GM18511 (cell line): ENCODE measurements at regions not wholly inside any gene's neighbourhood (a gene's known extent, or its start where the extent isn't known, plus 50 kb on each side); places are given as distances from the start of the nearest gene placed in this dataset.

Experiments used
- ATAC-seq: cut with Tn5 transposase; IDR thresholded peaks from one replicate; pipeline ENCODE4 v1.9.1; 2021; ENCODE audit warnings: mild to moderate bottlenecking, moderate library complexity; ENCODE audit not compliant: unreplicated experiment

- ATAC-seq = no peak
Measured at GRCh38 chr4:41318839-41319530, 62.3 kb downstream of the UCHL1 start.

- no peak for ATAC-seq
Measured at GRCh38 chr4:41319553-41319952, 62.8 kb downstream of the UCHL1 start.

- no peak for ATAC-seq
Measured at GRCh38 chr4:41320278-41320677, 63.5 kb downstream of the UCHL1 start.

DNA sequence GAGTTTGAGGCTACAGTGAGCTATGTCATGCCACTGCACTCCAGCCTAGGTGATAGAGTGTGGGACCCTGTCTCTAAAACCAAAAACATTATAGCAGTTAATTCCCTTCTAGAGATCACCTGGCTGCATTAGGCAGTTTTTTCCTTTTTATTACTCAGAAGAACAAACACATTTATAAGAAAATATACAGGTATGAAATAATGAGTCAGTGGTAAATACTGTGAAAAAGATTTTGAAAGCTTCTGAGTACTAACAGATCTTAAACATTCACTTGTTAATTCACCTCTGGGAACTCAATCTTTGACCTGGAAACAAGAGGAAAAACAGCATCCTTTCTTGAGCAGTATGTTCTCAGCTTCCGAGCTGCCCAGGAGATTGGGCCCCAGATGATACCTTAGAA, 64.1 kb downstream of the UCHL1 start:
- ATAC-seq = no peak

- no peak for ATAC-seq
Measured at GRCh38 chr4:41321216-41321945, 64.7 kb downstream of the UCHL1 start.

GRCh38 chr4:41322617-41323016, 65.9 kb downstream of the UCHL1 start:
- ATAC-seq = no peak

DNA sequence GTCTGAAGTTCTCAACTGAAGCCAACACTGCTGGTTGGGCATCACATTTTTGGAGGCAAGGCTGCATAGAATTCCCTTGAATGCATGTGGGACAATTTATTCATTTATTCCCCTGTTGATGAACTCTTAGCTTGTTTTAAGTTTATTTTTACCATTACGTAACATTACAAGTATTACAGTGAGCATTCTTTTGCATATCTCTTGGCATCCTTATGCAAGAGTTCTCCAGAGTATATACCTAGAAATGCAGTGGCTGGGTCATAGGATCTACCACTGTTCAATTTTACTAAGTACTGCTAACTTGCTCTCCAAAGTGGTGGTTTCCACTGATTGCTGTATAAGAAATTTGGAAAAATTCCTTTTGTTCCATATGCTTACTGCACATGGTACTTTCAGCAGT, 66.5 kb downstream of the UCHL1 start:
- ATAC-seq = no peak

DNA sequence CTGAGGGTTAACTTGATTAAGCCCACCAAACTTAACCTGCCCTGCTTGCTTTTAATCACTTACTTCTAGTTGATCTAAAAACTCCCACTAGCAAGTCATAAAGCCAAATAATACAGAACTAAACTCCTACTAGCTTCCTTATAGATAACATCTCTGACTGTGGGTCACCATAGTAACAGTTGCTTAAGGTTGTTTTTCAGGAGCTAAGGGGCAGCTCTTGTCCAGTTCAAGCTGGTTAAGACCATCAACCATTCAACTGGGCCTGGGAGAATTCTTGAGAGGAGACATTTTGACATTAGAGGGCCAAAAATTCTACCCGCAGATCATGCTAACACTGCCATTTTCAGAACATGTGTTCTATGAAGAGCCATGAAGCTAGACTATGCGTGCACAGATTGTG, 67.0 kb downstream of the UCHL1 start:
- no peak for ATAC-seq

GRCh38 chr4:41324861-41325260, 68.1 kb downstream of the UCHL1 start:
- no peak for ATAC-seq

DNA sequence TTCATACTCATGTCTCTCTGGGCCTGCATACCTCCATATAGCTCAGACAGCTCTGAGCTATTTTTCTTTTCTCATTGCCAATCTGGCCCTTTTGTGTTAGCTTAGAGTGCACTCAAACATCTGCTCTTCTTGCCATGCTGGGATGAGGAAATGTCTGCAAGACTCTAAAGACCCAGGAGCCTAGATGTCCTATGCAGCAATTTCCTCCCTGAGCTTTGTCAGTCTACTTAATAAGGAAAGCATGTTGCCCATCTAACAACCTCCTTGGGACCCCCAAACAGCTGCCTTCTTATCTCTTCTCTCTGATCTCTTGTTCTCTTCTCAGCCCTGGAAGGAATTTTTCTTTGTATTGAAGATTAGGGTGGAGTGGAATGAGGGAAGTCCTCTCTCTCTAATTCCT, 69.2 kb downstream of the UCHL1 start:
- ATAC-seq = no peak

GRCh38 chr4:41326776-41327175, 70.0 kb downstream of the UCHL1 start:
- ATAC-seq = no peak

DNA sequence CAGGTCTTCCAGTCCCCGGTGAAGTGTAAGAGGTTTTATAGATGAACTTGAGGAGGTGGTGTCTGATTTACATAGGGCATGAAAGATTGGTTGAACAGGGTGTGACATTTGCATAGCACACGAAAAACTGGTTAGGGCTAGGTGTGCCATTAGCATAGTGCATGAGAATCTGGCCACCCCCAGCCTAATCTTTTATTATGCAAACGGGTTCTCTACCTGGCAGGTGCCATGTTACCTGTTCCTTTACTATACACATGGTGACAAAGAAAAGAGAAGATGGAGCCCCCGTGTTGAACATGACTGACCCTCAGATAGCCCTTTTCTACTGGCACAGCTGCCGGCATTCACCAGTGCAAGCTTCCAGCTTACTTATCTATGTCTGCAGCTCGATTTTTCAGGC, 71.0 kb downstream of the UCHL1 start:
- no peak for ATAC-seq

- no peak for ATAC-seq
Measured at GRCh38 chr4:41329361-41329760, 72.6 kb downstream of the UCHL1 start.

- no peak for ATAC-seq
Measured at GRCh38 chr4:41331224-41331623, 74.5 kb downstream of the UCHL1 start.

DNA sequence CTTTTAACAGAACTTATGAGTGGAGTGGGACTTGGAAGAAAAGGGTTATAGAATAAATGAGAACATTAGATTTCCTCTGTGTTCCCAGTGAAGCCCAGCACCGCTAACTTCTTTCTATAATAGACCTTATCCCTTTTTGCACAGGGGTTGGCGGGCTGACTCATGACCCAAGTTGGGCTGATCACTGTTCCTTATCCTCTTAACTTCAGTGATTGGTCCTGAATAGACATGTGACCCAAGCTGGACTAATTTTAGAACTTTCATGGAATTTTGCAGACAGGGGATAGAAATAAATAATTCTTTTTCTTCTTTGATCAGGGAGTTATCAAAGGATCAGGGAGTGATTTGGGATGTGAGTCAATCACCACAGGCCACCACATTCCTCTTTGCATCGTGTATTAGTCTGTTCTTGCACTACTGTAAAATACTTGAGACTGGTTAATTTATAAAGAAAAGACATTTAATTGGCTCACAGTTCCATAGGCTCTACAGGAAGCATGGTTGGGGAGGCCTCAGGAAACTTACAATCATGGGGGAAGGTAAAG, 75.9 kb downstream of the UCHL1 start:
- no peak for ATAC-seq

- ATAC-seq = no peak
Measured at GRCh38 chr4:41334182-41334581, 77.5 kb downstream of the UCHL1 start.

- no peak for ATAC-seq
Measured at GRCh38 chr4:41339812-41340809, 83.4 kb downstream of the UCHL1 start.

- no peak for ATAC-seq
Measured at GRCh38 chr4:41346306-41347061, 89.8 kb downstream of the UCHL1 start.

- ATAC-seq = no peak
Measured at GRCh38 chr4:41349021-41349420, 92.3 kb downstream of the UCHL1 start.

GRCh38 chr4:41358647-41359421, 102.1 kb downstream of the UCHL1 start:
- ATAC-seq = no peak
